Activated naive CD4-positive, alpha-beta T cell treated with Interleukin-2 at 50 U/mL for 16 hours (primary cell): ENCODE measurements at regions not wholly inside any gene's neighbourhood (a gene's known extent, or its start where the extent isn't known, plus 50 kb on each side); places are given as distances from the start of the nearest gene placed in this dataset.
"Not testable (repeated sequence)": the region's sequence is repeated elsewhere in the genome, so short reads cannot be mapped to it uniquely, and the experiment has no call there.

Source experiments
- DNase-seq: peaks from one replicate; pipeline ENCODE4 v3.0.0-alpha.2; 2020

- no peak for DNase-seq
Measured at GRCh38 chr10:37067576-37067975, 57.8 kb upstream of the ANKRD30A start.

- DNase-seq: not testable (repeated sequence)
Measured at GRCh38 chr10:37062296-37062695, 63.1 kb upstream of the ANKRD30A start.

GRCh38 chr10:37057261-37057660 lies 68.1 kb upstream of the ANKRD30A start:
- no peak for DNase-seq

GRCh38 chr10:37053476-37053875 lies 71.9 kb upstream of the ANKRD30A start:
- no peak for DNase-seq

DNA sequence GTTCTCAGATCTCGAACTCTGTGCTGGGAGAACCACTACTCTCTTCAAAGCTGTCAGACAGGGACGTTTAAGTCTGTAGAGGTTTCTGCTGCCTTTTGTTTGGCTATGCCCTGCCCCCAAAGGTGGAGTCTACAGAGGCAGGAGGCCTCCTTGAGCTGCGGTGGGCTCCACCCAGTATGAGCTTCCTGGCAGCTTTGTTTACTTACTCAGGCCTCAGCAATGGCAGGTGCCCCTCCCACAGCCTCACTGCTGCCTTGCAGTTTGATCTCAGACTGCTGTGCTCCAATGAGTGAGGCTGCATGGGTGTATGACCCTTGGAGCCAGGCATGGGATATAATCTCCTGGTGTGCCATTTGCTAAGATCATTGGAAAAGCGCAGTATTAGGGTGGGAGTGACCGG lies 75.4 kb upstream of the ANKRD30A start:
- DNase-seq: not testable (repeated sequence)

DNA sequence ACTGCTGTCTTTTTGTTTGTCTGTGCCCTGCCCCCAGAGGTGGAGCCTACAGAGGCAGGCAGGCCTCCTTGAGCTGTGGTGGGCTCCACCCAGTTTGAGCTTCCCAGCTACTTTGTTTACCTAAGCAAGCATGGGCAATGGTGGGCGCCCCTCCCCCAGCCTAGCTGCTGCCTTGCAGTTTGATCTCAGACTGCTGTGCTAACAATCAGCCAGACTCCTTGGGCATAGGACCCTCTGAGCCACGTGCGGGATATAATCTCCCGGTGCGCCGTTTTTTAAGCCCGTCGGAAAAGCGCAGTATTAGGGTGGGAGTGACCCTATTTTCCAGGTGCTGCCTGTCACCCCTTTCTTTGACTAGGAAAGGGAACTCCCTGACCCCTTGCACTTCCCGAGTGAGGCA lies 81.1 kb upstream of the ANKRD30A start:
- DNase-seq: not testable (repeated sequence)

DNA sequence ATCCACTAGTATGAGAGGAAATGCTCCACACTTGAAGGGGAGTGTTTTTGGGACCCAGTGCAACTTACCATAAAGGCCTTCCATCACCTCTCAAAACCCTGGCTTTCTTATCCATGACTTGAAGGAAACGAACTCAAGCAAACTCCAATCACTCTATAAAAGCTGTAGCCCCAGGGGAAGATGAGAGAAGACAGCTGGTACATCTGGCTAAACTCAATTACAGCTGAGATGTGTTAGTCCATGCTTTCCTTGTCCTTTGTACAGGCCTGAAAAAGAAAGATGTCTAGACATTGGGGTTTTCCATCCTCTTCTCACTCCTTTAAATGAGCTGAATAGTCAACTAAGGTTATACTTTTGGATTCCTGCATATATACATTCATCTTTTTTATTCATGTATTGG lies 89.5 kb upstream of the ANKRD30A start:
- DNase-seq: no peak

- DNase-seq: no peak
Measured at GRCh38 chr10:37015498-37015897, 109.9 kb upstream of the ANKRD30A start.

DNA sequence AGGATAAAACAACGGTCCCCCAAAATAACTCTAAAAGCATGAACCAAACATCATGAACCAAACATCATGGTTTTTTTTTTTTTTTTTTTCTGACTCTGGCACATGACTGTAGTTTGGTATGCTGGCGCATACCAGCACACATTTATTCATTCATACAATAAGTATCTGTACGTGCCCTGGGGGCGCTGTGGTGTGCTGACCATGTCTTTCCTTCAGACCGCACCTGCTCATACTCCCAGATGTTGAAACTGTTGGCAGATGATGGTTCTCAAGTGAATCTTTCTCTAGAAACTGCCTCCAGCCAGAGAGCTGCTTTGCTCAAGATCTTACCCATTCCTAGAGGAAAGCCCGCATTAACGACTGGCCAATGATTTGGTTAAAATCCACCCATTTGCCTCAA lies 114.7 kb upstream of the ANKRD30A start:
- DNase-seq: no peak

DNA sequence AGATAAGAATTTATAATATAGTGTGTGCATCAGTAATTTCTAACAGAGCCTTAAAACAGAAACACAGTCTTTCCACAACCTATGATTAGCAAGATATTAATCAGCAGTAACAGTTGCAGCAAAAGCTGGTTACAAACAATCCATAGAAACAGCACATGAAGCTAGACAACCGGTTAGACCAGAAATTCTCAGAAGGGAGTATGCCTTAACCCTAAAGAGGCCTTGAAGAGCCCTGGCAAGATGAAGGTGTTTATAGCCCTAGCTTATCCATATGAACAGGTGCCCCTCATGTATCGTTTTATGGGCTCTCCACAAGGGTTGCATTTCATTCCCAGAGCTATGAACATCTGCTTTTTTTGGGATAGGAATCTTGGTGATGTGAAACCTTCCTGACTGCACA lies 117.1 kb upstream of the ANKRD30A start:
- not testable (repeated sequence) for DNase-seq

- no peak for DNase-seq
Measured at GRCh38 chr10:37003126-37003525, 122.3 kb upstream of the ANKRD30A start.

GRCh38 chr10:36995806-36996205 lies 129.6 kb upstream of the ANKRD30A start:
- not testable (repeated sequence) for DNase-seq

DNA sequence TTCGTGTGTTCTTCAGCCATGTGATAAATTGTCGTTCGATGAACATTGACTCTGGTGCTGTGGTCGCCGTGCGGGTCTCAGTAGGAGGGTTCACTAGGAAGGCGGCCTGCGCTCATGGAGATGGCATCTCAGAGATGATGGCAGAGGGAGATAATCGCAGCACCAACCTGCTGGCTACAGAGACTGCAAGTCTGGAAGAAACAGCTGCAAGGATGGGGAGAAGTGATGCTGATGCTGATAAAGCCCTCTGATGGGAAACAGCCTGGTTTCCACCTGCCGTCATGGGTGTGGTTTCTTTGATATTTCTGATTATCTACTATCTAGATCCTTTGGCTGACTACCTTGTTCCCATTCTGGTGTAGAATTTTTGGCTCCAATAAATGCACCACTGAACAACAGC lies 130.5 kb upstream of the ANKRD30A start:
- DNase-seq: no peak

GRCh38 chr10:36989233-36989632 lies 136.2 kb upstream of the ANKRD30A start:
- no peak for DNase-seq

DNA sequence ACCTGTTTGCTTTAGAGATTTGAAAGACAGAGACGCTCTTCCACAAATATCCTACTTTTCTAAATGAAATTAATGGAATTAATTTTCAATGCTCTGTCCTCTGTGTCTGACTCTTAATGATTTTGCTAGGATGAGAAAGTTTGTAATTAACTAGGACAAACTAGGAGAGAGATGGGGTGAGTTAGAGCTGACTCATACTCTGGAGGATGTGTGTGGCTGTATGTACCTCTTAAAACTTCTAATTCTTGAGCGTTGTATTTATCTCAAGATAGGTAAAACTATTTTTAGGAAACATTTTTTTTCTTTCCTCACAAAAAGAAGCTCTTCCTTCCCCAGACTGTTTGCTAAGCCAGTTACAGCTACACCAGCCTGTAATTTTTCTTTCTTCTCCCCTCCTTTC lies 178.8 kb upstream of the ANKRD30A start:
- no peak for DNase-seq

- DNase-seq: no peak
Measured at GRCh38 chr10:36943544-36943943, 181.9 kb upstream of the ANKRD30A start.

DNA sequence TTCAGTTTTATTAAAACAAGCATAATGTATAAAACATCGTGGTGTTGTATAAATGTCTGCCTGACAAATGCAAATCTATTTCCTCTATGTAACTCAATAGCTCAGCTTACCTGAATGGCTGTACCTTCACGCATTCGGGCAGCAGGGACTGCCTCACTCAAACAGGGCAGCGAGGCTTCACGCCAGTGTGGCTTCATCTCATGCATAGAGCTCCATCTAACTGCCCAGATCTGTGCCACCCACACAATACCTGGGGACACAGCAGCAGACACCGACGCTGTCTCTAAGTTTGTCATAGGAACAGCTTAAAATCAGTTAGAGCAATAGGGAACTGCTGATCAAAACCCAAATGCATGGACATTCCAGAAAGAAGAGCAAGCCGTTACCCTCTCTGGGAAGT lies 182.8 kb upstream of the ANKRD30A start:
- no peak for DNase-seq

DNA sequence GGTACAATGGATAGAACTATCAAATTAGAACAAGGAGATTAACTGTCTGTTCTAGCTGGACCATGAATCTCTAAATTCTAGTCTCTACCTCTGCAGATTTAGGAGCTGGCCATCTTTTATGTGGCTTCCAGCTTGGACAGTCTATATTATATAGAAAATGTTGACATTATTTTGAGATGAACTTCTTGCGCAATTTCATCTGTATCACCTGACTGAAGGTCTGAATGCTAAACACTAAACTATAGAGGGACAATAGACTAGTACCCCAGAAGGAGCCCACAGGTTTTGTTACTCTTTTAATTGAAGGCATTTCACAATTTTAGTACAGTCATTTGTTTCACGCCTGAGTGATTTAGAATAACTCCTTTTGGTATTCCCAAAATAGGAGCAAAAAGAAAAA lies 222.4 kb upstream of the ANKRD30A start:
- DNase-seq: no peak

GRCh38 chr10:36899652-36900051 lies 225.7 kb upstream of the ANKRD30A start:
- no peak for DNase-seq

DNA sequence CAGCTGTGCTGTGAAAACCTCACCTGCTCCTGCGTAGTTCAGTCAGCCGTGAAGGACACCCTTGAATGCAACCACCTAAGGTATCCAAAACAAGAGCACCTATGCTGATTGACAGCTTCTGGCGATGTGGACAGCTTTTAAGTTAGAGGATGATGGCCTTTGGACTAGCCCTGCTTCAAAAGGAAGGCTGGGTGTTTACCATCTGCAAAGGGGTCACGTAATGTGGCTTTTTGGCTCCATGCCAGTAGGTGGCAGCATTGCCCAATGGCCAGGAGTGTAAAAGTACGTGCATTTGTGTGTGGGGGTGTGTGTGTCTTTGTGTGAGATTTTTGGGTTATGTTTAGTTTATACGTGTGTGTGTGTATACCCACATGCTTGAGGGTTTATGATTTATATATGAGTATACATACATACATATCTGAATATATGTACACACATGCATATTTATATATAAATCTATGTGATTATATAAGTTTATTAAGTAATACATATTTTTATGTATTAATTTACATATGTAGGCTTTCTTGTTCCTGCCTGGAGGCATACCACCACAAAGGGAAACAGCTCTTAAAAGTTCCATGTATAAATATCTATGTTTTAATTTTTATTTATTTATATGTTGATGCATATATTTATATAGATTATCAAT lies 236.3 kb upstream of the ANKRD30A start:
- DNase-seq: peak; percentile 14

- DNase-seq: no peak
Measured at GRCh38 chr10:36886303-36886891, 239.0 kb upstream of the ANKRD30A start.

GRCh38 chr10:36885746-36886145 lies 239.7 kb upstream of the ANKRD30A start:
- DNase-seq: no peak

DNA sequence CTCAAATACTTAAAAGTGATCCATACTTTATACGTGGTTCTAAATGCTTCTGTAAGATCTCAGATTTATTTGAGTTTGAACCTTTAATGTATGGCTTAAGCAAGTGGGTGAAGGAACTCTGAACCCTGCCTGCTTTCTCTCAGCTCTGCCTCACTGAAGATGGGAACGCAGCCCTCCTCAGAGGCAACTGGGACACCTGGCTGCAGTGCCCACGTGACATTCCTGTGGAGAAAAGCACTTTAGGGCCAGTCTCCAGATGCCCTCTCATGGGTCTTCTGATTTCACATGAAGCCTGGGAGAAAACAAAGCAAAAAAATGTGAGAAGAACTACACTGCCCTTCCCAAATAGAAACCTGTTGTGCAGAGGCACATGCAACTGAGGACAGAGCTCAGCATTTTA lies 242.6 kb upstream of the ANKRD30A start:
- no peak for DNase-seq

GRCh38 chr10:36880898-36881297 lies 244.5 kb upstream of the ANKRD30A start:
- DNase-seq: no peak
